GM19372 (cell line): ENCODE measurements at regions not wholly inside any gene's neighbourhood (a gene's known extent, or its start where the extent isn't known, plus 50 kb on each side); places are given as distances from the start of the nearest gene placed in this dataset.
A peak's percentile ranks its signal among the peaks of the same experiment; 100 is the strongest.

Experiments used
- ATAC-seq: cut with Tn5 transposase; IDR thresholded peaks from one replicate; pipeline ENCODE4 v1.9.1; 2021; ENCODE audit warnings: mild to moderate bottlenecking, low read depth, moderate library complexity; ENCODE audit not compliant: unreplicated experiment

GRCh38 chr16:79348521-79349306 is 251.8 kb downstream of the MAF start:
- no peak for ATAC-seq

DNA sequence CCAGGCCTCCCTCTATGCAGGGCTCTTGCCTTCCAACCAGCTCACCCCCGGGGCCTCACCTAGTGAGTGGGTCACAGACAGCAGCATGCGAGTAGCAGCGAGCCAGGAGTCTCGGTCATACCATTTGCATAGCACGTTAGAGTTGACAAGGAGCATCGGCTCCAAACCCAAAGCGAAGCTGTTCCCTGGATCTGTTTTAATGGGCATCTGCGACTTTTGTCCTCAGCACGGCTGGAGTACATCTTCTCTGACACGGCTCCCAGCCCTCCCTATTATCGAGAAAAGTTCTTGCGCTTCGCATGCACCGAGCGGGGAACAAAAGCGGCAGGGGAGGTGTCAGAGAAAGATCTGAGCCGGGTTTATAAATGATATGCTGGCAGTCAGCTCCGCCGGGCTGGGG is 253.3 kb downstream of the MAF start:
- no peak for ATAC-seq

DNA sequence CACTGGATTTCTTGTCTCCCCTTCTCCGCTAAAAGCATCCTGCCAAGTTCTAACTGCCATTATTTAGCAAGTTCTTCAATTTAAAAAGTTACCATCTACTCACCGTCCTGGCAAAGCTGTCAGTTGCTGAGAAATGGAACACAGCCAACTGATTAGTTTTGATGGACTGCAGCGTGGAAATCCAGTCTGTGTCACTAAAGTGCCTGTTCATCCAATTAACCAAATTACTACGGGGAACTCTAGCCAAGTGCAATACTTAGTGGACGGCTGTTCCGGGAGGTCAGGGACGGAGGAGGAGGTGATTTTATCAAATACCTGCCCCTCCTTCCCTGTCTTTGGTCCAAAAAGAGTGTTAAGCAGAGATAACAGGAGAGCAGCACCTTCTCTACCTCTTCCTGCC is 260.7 kb downstream of the MAF start:
- ATAC-seq: no peak

DNA sequence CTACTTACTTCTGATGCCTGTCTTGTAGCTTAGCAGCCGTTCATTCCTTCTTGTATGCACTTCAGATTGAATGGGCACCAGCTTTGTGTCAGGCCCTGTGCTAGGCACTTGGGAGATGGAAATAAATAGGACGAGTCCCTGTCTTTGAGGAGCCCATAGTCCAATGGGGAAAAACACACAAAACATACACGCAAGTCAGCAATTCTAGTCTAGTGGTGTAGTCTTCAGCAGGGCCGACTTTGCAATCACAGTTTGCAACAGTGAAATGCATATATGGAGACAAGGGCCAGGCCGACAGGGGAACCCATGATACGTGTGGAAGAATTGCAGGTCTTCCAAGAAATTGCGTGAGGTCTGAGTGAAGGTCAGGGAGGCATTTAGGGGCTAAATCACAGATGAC is 262.6 kb downstream of the MAF start:
- no peak for ATAC-seq

DNA sequence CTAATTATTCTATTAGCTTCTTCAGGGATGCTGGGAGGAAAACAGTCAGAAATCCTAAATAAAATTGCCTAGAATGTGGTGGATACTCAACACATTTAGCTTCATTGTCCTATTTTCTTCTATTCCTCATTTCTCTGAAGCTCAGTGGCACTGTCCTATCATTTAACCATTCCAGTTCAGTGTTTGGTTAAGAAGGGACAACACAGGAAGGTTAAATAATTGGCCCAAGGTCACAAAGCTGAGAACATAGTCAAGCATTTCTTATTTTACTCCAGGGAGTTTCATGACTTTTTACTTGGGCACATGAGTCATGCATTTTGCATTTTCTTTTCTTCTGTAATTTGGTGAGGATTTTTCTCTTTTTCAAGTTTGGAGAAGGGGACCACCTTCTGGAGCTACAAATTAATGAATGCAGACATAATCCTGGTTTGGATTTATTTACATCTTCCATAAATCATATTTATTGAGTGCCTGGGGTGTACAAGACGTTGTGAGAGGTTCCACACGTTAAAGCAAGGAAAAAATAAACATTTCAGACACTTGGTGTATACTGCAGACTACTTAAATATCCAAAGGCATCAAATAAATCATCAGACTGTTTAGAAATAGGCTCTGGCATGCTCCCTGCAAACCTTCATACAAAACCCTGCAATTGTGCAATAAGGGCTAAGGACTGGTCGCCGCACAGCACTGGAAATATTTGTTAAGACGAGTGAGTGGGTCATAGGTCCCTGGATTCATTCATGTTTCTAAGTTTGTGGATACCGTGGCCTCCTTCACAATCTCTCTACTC is 263.9 kb downstream of the MAF start:
- no peak for ATAC-seq

GRCh38 chr16:79334127-79334526 is 266.4 kb downstream of the MAF start:
- no peak for ATAC-seq

GRCh38 chr16:79331066-79331465 is 269.5 kb downstream of the MAF start:
- no peak for ATAC-seq

- no peak for ATAC-seq
Observed at GRCh38 chr16:79329967-79330366, 270.6 kb downstream of the MAF start.

- no peak for ATAC-seq
Observed at GRCh38 chr16:79329166-79329521, 271.4 kb downstream of the MAF start.

DNA sequence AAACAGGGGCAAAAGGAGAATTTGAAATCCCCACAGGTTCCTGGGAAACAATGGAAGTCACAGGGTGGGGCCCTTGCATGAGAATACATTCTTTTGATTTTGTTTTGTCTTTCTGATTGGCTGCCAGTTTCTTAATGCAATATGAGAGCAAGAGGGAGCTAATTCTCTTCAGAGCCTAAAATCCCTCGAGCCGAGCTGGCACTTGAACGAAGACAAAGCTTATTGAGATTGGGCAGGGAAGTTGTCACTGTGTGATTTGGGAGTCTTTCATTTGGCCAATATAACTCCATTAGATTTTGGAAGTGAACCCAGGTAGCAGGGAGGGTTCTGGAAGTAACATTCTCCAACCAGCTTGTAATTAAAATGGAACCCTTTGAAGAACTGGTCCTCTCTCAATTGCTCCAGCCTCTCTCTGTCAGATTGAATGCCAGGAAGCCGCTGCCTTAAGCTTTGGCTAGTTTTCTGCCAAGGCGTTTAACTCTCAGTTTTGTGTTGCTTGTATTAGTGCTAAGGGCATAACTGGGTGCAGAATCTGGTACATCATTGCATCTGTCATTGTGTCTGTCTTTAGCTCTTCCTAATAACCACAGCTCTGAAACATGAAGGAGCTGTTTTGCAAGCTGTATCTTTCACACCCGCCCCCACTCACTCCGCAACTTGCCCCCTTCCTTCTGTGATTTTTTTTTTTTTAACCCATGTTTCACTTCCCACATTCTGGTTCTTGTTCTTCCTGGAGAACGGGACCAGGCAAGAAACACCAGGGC is 272.0 kb downstream of the MAF start:
- no peak for ATAC-seq

DNA sequence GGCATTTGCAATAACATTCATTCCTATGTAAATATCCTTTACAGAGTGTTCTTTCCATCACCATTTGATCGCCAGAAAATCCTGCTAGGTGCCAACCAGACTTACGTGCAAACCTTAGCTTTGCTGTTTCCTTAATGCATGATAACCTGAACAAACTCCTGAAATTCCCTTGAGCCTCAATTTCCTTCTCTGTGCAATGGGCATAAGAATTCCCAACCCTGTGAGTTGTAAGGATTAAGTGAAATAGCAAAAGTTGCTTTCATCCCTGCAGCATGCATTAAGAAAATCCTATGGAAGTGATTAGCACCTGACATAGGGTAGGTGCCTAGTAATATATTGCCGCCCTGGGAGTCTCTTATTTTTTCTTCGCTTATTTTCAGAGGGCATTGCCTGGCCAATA is 272.7 kb downstream of the MAF start:
- no peak for ATAC-seq

GRCh38 chr16:79326549-79326948 is 274.0 kb downstream of the MAF start:
- ATAC-seq: no peak

DNA sequence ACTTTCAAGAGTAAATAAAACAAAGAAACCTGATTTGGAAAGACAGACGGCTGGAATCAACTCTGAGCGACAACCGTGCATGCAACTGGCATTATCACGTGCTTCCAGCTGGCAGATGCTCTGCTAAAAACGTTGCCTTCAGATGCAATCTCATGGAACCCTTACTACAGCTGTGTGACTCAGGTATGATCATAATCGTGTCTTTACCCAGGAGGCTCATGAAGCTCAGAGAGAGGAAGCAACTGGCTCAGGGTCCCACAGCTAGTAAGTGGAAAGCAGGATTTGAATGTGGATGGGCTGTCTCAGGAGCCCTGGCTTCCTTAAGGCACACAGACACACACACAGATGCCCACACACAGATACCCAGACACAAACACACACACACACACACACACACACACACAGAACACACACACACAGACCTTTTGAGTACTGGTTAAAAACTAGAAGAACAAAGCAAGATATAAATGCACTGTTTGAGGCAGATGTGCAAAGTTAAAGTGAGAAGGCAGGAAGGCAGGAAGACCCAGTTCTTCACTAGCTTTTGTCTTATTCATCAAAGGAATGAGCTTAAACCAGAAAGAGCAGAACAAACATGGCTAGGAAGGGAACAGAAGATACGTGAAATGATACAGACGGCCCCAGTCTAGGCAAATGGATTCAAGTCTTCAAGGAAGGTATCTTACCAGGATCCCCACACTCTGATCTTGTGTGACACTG is 275.2 kb downstream of the MAF start:
- ATAC-seq: no peak

DNA sequence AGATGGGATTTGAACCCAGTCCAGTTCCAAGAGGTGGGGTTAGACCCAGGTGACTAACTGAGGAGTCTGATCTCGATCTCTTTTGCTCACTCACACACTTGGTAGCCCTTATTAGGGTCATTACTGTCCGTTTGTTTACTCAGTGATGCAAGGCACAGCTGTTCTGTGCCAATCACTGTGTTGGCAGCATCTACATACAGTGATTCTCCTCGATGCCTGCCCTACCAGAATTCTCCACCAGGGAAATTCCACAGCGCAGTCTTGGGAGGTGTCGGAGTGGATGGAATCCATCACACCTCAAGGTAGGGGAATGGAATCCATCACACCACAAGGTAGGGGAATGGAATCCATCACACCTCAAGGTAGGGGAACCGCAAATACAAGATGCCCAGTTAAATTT is 279.6 kb downstream of the MAF start:
- ATAC-seq: no peak

DNA sequence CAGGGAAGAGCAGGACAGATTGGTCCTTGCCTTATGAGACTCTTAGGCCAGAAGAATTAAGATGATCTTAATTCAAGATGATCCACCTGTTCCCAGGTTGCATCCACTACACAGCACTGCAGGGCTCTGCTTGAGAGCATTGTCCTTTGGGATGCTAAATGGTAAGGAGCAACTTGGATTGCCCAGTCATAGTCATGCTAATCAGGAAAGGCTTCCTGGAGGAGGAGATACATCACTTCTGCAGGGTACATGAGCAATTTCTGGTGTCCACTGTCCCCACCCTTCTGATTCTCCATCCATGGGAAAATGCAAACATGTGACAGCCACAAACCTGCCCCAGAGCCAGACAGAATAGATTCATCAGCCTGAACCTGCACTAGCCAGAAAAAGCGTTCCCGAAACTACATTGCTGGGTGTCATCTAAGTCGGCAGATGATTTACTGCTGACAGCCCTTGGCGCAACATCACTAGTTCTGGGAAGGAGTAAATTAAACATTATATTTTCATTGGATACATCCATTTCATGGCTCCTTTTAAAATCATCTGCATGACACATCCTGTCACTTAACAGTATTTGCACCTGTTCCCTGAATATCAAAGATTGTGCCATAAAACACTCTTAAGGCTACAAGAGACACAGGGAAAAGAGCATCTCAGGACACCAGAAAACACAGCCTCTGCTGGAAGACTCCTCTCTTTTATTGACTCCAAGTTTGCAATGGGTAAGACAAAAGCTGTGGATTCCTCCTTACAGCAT is 282.2 kb downstream of the MAF start:
- ATAC-seq: no peak

- no peak for ATAC-seq
Observed at GRCh38 chr16:79317521-79317920, 283.0 kb downstream of the MAF start.

GRCh38 chr16:79317026-79317425 is 283.5 kb downstream of the MAF start:
- no peak for ATAC-seq

DNA sequence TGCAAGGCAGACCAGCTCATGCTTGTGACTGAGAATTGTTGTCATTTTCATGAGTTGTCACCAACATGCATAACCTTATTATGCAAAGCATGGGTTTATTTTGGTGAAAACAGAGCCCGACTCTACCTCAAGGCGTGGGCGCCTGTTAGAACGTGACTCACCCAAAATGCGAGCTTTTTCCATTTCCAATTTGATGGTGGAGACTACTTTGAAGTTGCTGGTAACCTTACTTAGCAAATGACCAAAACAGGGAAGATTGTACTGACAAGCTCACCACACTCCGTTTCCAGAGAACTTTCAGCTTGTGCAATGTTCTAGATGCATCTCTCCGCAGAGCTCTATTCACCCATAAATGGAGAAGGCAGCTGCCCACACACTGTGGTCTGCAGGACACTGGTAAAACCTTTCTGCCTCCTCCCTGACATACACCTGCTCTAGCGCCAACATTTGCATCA is 284.5 kb downstream of the MAF start:
- peak; percentile 88 for ATAC-seq

DNA sequence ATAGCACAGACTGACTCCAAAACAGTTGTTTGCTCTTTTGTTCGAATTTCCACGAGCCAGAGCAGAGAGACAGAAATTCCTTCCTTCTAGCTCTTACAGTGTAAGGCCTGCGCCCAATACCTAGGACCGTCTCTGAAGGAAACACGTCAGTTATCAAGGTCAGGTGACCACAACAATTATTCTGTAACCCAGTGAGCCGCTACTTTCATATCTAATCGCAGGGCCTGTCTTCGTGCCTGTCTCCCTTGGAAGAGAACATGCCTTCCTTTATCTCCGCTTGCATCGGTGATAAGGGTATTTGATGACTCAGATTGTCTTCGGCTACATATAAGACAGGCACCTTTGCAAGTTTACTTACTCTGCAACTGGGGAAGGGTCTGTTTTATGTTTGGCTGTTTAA is 288.0 kb downstream of the MAF start:
- ATAC-seq: no peak

DNA sequence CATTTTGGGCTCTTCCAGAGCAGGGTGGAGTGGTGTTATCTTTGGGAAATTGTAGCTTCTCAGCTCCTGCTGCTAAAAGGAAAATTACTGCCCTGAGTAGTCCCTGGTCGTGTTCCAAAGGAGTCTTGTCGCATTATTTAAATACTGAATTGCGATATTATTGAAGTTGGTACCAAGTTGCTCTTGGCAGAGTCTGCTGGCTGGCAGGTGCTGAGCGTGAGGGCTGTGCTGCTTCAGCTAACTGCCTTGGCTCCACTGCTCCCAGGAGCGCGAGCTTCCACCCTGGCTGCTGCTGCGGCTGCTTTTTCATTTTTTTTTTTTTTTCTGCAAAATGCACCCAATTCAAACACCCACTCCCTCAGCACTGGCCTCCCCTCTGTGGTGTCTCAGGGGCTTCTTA is 289.8 kb downstream of the MAF start:
- ATAC-seq: no peak
